OCI-LY3 (cell line): ENCODE measurements at regions not wholly inside any gene's neighbourhood (a gene's known extent, or its start where the extent isn't known, plus 50 kb on each side); places are given as distances from the start of the nearest gene placed in this dataset.

Experiments used
- H2AFZ ChIP-seq: fragments of 200-600, 300-600 bp; shearing (Covaris generic); 2 replicates; pipeline ENCODE4 v1.6.0; 2014; ENCODE audit warnings: antibody characterized with exemption, low read depth, low read length
- H3K27ac ChIP-seq: fragments of 200-600, 300-600 bp; sonication (generic); 2 replicates; pipeline ENCODE4 v1.5.1; 2014; ENCODE audit warnings: mild to moderate bottlenecking, low read length, moderate library complexity, mixed read lengths
- H3K27me3 ChIP-seq: fragments of 200-600, 300-600 bp; sonication (generic); 2 replicates; pipeline ENCODE4 v1.6.1; 2014; ENCODE audit warnings: low read depth, low read length, mixed read lengths
- H3K36me3 ChIP-seq: fragments of 200-600, 300-600 bp; sonication (generic); replicated peaks from 2 replicates; pipeline ENCODE3; 2014; ENCODE audit warnings: low read depth, low read length, mixed read lengths
- H3K4me1 ChIP-seq: fragments of 300-600, 200-600 bp; sonication (generic); 2 replicates; pipeline ENCODE4 v1.6.1; 2014; ENCODE audit warnings: low read length, mixed read lengths
- H3K4me2 ChIP-seq: fragments of 200-600, 300-600 bp; sonication (generic); 2 replicates; pipeline ENCODE4 v1.6.1; 2014; ENCODE audit warnings: low read length, mixed read lengths
- H3K4me3 ChIP-seq: fragments of 300-600, 200-600 bp; sonication (generic); 2 replicates; pipeline ENCODE4 v1.5.1; 2014; ENCODE audit warnings: antibody characterized with exemption, mild to moderate bottlenecking, low read length, moderate library complexity
- H3K79me2 ChIP-seq: fragments of 300-600, 200-600 bp; shearing (Covaris generic); 2 replicates; pipeline ENCODE4 v1.6.1; 2014; ENCODE audit warnings: mild to moderate bottlenecking, low read length, mixed read lengths
- H3K9ac ChIP-seq: fragments of 300-600, 200-600 bp; shearing (Covaris generic); 2 replicates; pipeline ENCODE4 v1.6.0; 2014; ENCODE audit warnings: mild to moderate bottlenecking, low read length, moderate library complexity
- H3K9me3 ChIP-seq: fragments of 200-600, 300-600 bp; shearing (Covaris generic); 2 replicates; pipeline ENCODE4 v1.6.1; 2014; ENCODE audit warnings: low read length, mixed read lengths; ENCODE audit not compliant: insufficient read depth
- H4K20me1 ChIP-seq: fragments of 200-600, 300-600 bp; sonication (generic); 2 replicates; pipeline ENCODE4 v1.6.1; 2016; ENCODE audit warnings: low read length, mixed read lengths; ENCODE audit not compliant: insufficient read depth
- EZH2phosphoT487 ChIP-seq: fragments of 200-600 bp; shearing (Covaris generic); IDR thresholded peaks from 2 replicates; pipeline ENCODE4 v1.6.1; 2018; ENCODE audit warnings: antibody characterized with exemption, mixed run types, low read depth
- TF ChIP-seq, protein P1 (sequence below): fragments of 200-600, 300-600 bp; sonication (generic); IDR thresholded peaks from 2 replicates; pipeline ENCODE4 v1.5.1; 2014; ENCODE audit warnings: antibody characterized with exemption, low read length, low read depth

GRCh38 chr9:12183321-12183720, 509.9 kb upstream of the TYRP1 start:
- Histone ChIP-seq H3K9ac (no peak overlapping the region), H3K27me3 (no peaks in the 10 kb centered on the region), H3K4me3 (no peak overlapping the region), H3K79me2 (no peaks in the 10 kb centered on the region), H3K36me3 (no peaks in the 10 kb centered on the region), H3K4me1 (no peaks in the 10 kb centered on the region), H4K20me1 (no peaks in the 10 kb centered on the region), H3K27ac (no peak overlapping the region), H3K4me2 (no peak overlapping the region), H3K9me3 (no peaks in the 10 kb centered on the region), H2AFZ (no peak overlapping the region)
- TF ChIP-seq, protein P1, sequence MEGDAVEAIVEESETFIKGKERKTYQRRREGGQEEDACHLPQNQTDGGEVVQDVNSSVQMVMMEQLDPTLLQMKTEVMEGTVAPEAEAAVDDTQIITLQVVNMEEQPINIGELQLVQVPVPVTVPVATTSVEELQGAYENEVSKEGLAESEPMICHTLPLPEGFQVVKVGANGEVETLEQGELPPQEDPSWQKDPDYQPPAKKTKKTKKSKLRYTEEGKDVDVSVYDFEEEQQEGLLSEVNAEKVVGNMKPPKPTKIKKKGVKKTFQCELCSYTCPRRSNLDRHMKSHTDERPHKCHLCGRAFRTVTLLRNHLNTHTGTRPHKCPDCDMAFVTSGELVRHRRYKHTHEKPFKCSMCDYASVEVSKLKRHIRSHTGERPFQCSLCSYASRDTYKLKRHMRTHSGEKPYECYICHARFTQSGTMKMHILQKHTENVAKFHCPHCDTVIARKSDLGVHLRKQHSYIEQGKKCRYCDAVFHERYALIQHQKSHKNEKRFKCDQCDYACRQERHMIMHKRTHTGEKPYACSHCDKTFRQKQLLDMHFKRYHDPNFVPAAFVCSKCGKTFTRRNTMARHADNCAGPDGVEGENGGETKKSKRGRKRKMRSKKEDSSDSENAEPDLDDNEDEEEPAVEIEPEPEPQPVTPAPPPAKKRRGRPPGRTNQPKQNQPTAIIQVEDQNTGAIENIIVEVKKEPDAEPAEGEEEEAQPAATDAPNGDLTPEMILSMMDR, result no peak
- no peak for TF ChIP-seq EZH2phosphoT487

DNA sequence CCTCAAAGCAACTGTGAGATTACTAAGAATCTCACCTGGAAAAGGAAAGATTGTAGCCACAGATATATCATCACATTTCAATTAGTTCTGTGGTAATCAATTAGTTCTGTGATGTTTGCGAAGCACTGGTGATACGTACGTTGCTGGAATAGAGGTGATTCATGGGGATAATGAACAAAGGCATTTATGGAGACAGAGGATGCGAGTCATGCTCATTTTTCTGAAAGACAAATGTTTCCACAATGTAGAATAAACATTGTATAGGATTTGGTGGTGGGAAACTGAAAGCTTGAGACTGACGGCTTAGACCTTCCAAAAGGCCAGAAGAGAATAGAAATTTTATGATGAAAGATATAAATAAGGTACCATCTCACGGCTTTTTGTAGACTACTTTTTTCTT, 507.3 kb upstream of the TYRP1 start:
- Histone ChIP-seq H3K4me1 (no peaks in the 10 kb centered on the region), H3K27me3 (no peaks in the 10 kb centered on the region), H3K36me3 (no peaks in the 10 kb centered on the region), H3K9ac (no peak overlapping the region), H3K27ac (no peak overlapping the region), H4K20me1 (no peaks in the 10 kb centered on the region), H3K9me3 (no peaks in the 10 kb centered on the region), H3K4me2 (no peak overlapping the region), H2AFZ (no peak overlapping the region), H3K4me3 (no peak overlapping the region), H3K79me2 (no peaks in the 10 kb centered on the region)
- TF ChIP-seq EZH2phosphoT487, result no peak
- TF ChIP-seq, protein P1, result no peak

- Histone ChIP-seq H3K27ac (no peak overlapping the region), H3K4me1 (no peaks in the 10 kb centered on the region), H3K36me3 (no peaks in the 10 kb centered on the region), H3K27me3 (no peaks in the 10 kb centered on the region), H3K79me2 (no peaks in the 10 kb centered on the region), H3K4me3 (no peak overlapping the region), H3K9ac (no peak overlapping the region), H2AFZ (no peak overlapping the region), H4K20me1 (no peaks in the 10 kb centered on the region), H3K9me3 (no peaks in the 10 kb centered on the region), H3K4me2 (no peak overlapping the region)
- TF ChIP-seq, protein P1, result no peak
- TF ChIP-seq EZH2phosphoT487, result no peak
Measured at GRCh38 chr9:12191630-12192029, 501.6 kb upstream of the TYRP1 start.

- Histone ChIP-seq H3K27me3 (no peaks in the 10 kb centered on the region), H3K9me3 (no peaks in the 10 kb centered on the region), H3K79me2 (no peaks in the 10 kb centered on the region), H3K9ac (no peak overlapping the region), H3K27ac (no peak overlapping the region), H3K36me3 (no peaks in the 10 kb centered on the region), H3K4me2 (no peak overlapping the region), H3K4me1 (no peaks in the 10 kb centered on the region), H4K20me1 (no peaks in the 10 kb centered on the region), H3K4me3 (no peak overlapping the region), H2AFZ (no peak overlapping the region)
- TF ChIP-seq, protein P1, result no peak
- no peak for TF ChIP-seq EZH2phosphoT487
Measured at GRCh38 chr9:12194731-12195130, 498.5 kb upstream of the TYRP1 start.
